CD14-positive monocyte (primary cell): ENCODE measurements at regions not wholly inside any gene's neighbourhood (a gene's known extent, or its start where the extent isn't known, plus 50 kb on each side); places are given as distances from the start of the nearest gene placed in this dataset.

Source experiments
- DNase-seq, 3 donors: peaks; one replicate each; pipeline ENCODE4 v3.0.0-alpha.2; 2011 to 2022
- H2AFZ ChIP-seq: 2 replicates; pipeline ENCODE4 v1.6.0; 2012; ENCODE audit warnings: mild to moderate bottlenecking, low read depth, low read length, inconsistent platforms; ENCODE audit not compliant: insufficient read depth, poor library complexity, severe bottlenecking
- H3K27ac ChIP-seq, 2 donors: 1 replicate in 1 of 2; 2 replicates in 1 of 2; pipeline ENCODE4 v1.5.1; 2012 to 2013; ENCODE audit warnings: low read length in 2 of 2, control low read depth in 1 of 2, inconsistent platforms in 1 of 2, low read depth in 1 of 2, mild to moderate bottlenecking in 1 of 2
- H3K27me3 ChIP-seq, 2 donors: one replicate each; pipeline versions ENCODE4 v1.6.0 to v1.6.1; 2011 to 2013; ENCODE audit warnings: low read length in 2 of 2; ENCODE audit not compliant: control insufficient read depth in 2 of 2, insufficient read depth in 2 of 2
- H3K36me3 ChIP-seq, 2 donors: replicated peaks in 1 of 2; 1 replicate in 1 of 2; 2 replicates in 1 of 2; pipeline versions ENCODE4 v1.5.1 to v1.6.1; 2012 to 2013; ENCODE audit warnings: low read length in 2 of 2, control low read depth in 1 of 2, inconsistent platforms in 1 of 2, mild to moderate bottlenecking in 1 of 2; ENCODE audit not compliant: insufficient read depth in 2 of 2, control insufficient read depth in 1 of 2
- H3K4me1 ChIP-seq, 2 donors: 1 replicate in 1 of 2; 2 replicates in 1 of 2; pipeline versions ENCODE4 v1.5.1 to v1.6.1; 2012 to 2013; ENCODE audit warnings: low read length in 2 of 2, control low read depth in 1 of 2, inconsistent platforms in 1 of 2, mild to moderate bottlenecking in 1 of 2, moderate library complexity in 1 of 2; ENCODE audit not compliant: insufficient read depth in 2 of 2, control insufficient read depth in 1 of 2
- H3K4me2 ChIP-seq: replicated peaks from 2 replicates; pipeline ENCODE3; 2012; ENCODE audit warnings: low read length, moderate library complexity, mild to moderate bottlenecking; ENCODE audit not compliant: poor library complexity, severe bottlenecking; ENCODE audit errors: extremely low read depth
- H3K4me3 ChIP-seq, 3 experiments: fragments of 200-600 bp in 1 of 3; sonication (generic) in 1 of 3; replicated peaks in 1 of 3; 1 replicate in 2 of 3; 2 replicates in 1 of 3; pipeline ENCODE4 v1.5.1; 2011 to 2013; ENCODE audit warnings: low read length in 3 of 3, mild to moderate bottlenecking in 3 of 3, control low read depth in 2 of 3, low read depth in 2 of 3, inconsistent platforms in 1 of 3, moderate library complexity in 1 of 3
- H3K79me2 ChIP-seq: 2 replicates; pipeline ENCODE4 v1.6.0; 2012; ENCODE audit warnings: mild to moderate bottlenecking, control low read depth, inconsistent platforms, low read length, moderate library complexity; ENCODE audit not compliant: insufficient read depth
- H3K9ac ChIP-seq: 2 replicates; pipeline ENCODE4 v1.6.0; 2017; ENCODE audit warnings: low read length, mild to moderate bottlenecking; ENCODE audit not compliant: insufficient read depth, poor library complexity, severe bottlenecking
- H3K9me3 ChIP-seq, 2 donors: replicated peaks in 1 of 2; 1 replicate in 1 of 2; 2 replicates in 1 of 2; pipeline versions ENCODE4 v1.5.1 to v1.6.1; 2012 to 2013; ENCODE audit warnings: low read length in 2 of 2, control low read depth in 1 of 2; ENCODE audit not compliant: control insufficient read depth in 1 of 2, insufficient read depth in 1 of 2
- H4K20me1 ChIP-seq: 2 replicates; pipeline ENCODE4 v1.6.0; 2012; ENCODE audit warnings: mild to moderate bottlenecking, low read length, control low read depth, moderate library complexity; ENCODE audit not compliant: insufficient read depth
- H3K27ac Mint-ChIP-seq, 7 donors: one replicate each; pipeline ENCODE4 v1.8.0; 2020; ENCODE audit warnings: mild to moderate bottlenecking in 7 of 7, mixed read lengths in 7 of 7, moderate library complexity in 6 of 7, inconsistent platforms in 2 of 7
- H3K27me3 Mint-ChIP-seq, 3 donors: one replicate each; pipeline ENCODE4 v1.8.0; 2021 to 2022; ENCODE audit warnings: low read depth in 3 of 3, mild to moderate bottlenecking in 3 of 3, mixed read lengths in 3 of 3, moderate library complexity in 3 of 3, inconsistent platforms in 1 of 3
- H3K36me3 Mint-ChIP-seq, 2 donors: one replicate each; pipeline ENCODE4 v1.8.0; 2020; ENCODE audit warnings: mixed read lengths in 2 of 2, inconsistent platforms in 1 of 2, mild to moderate bottlenecking in 1 of 2
- H3K4me1 Mint-ChIP-seq: one replicate; pipeline ENCODE4 v1.8.0; 2020; ENCODE audit warnings: mild to moderate bottlenecking, mixed read lengths
- H3K4me3 Mint-ChIP-seq, 2 donors: one replicate each; pipeline ENCODE4 v1.8.0; 2020; ENCODE audit warnings: mild to moderate bottlenecking in 2 of 2, mixed read lengths in 2 of 2, moderate library complexity in 1 of 2
- H3K9me3 Mint-ChIP-seq, 7 donors: one replicate each; pipeline ENCODE4 v1.8.0; 2020 to 2022; ENCODE audit warnings: mixed read lengths in 7 of 7, mild to moderate bottlenecking in 6 of 7, moderate library complexity in 6 of 7, inconsistent platforms in 2 of 7
- CTCF ChIP-seq: fragments of 200-600 bp; IDR thresholded peaks from one replicate; pipeline ENCODE4 v1.8.0; 2022; ENCODE audit warnings: antibody characterized with exemption, mild to moderate bottlenecking
- WGBS: methylation state at CpG from one replicate; pipeline ENCODE4 v1.1.5; 2013; ENCODE audit warnings: missing lambda C conversion rate; ENCODE audit not compliant: insufficient coverage; 5-methylcytosine and 5-hydroxymethylcytosine counted together
- intact Hi-C, 2 donors: fragments of 100-400 bp; cut with micrococcal nuclease; formaldehyde crosslinking; loops; one replicate each; pipeline versions ENCODE4 v1.15.0 to v1.15.1; 2023

- Mint-ChIP-seq H3K9me3 (peaks cover 0 to 2% (median 0%) of the 10 kb centered on the region in 7 donors), H3K36me3 (no peaks in the 10 kb centered on the region), H3K27ac (no peak overlapping the region), H3K4me3 (no peak overlapping the region), H3K4me1 (no peaks in the 10 kb centered on the region), H3K27me3 (peaks cover 0 to 4% (median 2%) of the 10 kb centered on the region in 3 donors)
- H3K27ac ChIP-seq, result no peak overlapping the region
- no peak overlapping the region for H2AFZ ChIP-seq
- H3K4me2 ChIP-seq, result no peak overlapping the region
- no peaks in the 10 kb centered on the region for H3K4me1 ChIP-seq
- no peak for DNase-seq
- no peaks in the 10 kb centered on the region for H4K20me1 ChIP-seq
- H3K9me3 ChIP-seq, result no peaks in the 10 kb centered on the region
- no peaks in the 10 kb centered on the region for H3K27me3 ChIP-seq
- no peak for TF ChIP-seq CTCF
- no peaks in the 10 kb centered on the region for H3K36me3 ChIP-seq
- no peaks in the 10 kb centered on the region for H3K79me2 ChIP-seq
- no peak overlapping the region for H3K9ac ChIP-seq
- H3K4me3 ChIP-seq, result no peak overlapping the region
- intact Hi-C loops, result no loop called here
These were observed 123.4 kb upstream of the PACRGL start for GRCh38 chr4:20576861-20577260.

GRCh38 chr4:20577702-20578101 is 122.6 kb upstream of the PACRGL start:
- WGBS, result no CpG with 5 or more reads among the region's 2 CpGs
- intact Hi-C loops, result no loop called here
- peaks cover 0 to 2% (median 0%) of the 10 kb centered on the region in 7 donors for H3K9me3 Mint-ChIP-seq

More at GRCh38 chr4:20577702-20578101, 122.6 kb upstream of the PACRGL start:
- Mint-ChIP-seq H3K4me3 (no peak overlapping the region), H3K36me3 (no peaks in the 10 kb centered on the region), H3K27ac (no peak overlapping the region), H3K27me3 (peaks cover 0 to 4% (median 3%) of the 10 kb centered on the region in 3 donors), H3K4me1 (no peaks in the 10 kb centered on the region)
- H3K4me1 ChIP-seq, result no peaks in the 10 kb centered on the region
- no peak overlapping the region for H3K4me3 ChIP-seq
- no peaks in the 10 kb centered on the region for H3K9me3 ChIP-seq
- H3K9ac ChIP-seq, result no peak overlapping the region
- no peak overlapping the region for H3K4me2 ChIP-seq
- no peak for TF ChIP-seq CTCF
- no peaks in the 10 kb centered on the region for H4K20me1 ChIP-seq
- no peak overlapping the region for H3K27ac ChIP-seq
- H3K79me2 ChIP-seq, result no peaks in the 10 kb centered on the region
- H3K36me3 ChIP-seq, result no peaks in the 10 kb centered on the region
- H2AFZ ChIP-seq, result no peak overlapping the region
- DNase-seq, result no peak
- no peaks in the 10 kb centered on the region for H3K27me3 ChIP-seq
